GM10847 (cell line): ENCODE measurements at regions not wholly inside any gene's neighbourhood (a gene's known extent, or its start where the extent isn't known, plus 50 kb on each side); places are given as distances from the start of the nearest gene placed in this dataset.

Source experiments
- POLR2A ChIP-seq: IDR thresholded peaks from 2 replicates; pipeline ENCODE4 v1.6.1; 2011; ENCODE audit not compliant: insufficient read length; ENCODE audit errors: extremely low read depth

DNA sequence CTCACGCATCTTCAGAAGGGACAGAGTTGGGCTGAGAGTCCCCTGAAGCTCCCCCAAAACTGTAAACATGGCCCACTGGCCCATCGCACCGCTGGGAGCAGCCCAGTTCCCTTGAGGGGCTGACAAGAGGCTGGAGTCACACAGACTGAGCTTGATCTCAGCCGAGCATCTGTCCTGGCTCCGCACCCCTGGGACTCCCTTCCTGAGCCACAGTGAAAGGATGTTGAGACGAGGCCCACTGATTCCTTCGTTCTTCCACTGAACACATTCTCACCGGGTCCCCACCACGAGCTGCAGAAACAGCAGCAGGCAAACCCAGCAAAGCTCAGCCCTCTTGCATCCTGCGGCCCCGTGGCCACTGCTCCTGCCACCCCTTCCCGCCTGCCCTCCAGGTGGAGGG lies 145.9 kb upstream of the CIBAR2 start:
- no peak for TF ChIP-seq POLR2A

DNA sequence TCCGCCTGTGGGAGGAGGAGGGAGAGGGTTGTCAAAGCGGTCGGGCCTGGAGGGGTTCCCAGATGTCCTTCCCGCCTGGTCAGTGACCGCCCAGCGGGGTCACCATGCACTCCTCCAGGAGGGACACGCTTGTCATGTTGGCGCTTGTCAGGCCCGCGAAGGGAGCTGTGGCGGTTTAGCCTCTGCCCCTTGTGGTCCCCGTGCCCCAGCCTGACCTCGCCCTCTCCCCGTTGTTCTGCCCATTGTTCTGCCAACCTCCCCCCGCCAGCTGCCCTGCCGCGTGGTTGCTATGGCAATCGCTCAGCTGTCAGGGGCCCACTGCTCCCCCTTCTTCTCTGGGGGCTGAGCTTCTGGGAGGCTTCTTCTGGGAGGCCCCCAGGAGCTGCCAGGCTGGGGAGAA lies 146.4 kb upstream of the CIBAR2 start:
- TF ChIP-seq POLR2A = no peak

DNA sequence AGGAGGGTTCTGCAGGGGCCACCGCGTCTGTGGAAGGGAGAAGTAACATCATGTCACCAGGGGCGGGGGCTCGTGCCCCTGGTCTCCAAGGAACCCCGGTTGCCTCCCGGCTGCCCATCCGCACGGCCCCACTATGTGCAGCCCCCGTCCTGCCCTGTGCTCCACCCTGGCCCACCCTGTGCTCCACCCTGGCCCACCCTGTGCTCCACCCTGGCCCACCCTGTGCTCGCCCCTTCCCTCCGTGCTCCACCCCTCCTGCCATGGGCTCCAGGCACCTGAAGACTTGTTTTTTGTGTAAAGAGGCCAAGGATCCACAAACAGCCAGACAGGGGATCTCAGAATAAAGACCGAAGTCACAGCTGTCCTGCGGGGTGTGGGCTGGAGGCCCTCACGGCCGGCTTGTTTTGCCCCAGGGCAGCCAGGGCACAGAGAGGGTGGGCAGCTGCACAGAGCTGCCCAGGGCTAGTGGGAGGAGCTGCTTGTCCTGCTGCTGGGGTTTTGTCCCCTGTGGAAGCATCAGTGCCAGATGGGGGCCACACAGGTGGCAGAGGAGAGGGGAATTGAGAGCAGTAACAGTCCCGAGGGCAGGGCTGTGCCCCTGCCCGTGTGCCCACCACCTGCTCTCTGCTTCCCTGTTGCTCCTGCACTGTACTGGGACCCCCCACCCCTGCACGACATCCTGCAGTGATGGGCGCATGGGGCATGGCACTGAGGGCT lies 147.0 kb upstream of the CIBAR2 start:
- TF ChIP-seq POLR2A = no peak

DNA sequence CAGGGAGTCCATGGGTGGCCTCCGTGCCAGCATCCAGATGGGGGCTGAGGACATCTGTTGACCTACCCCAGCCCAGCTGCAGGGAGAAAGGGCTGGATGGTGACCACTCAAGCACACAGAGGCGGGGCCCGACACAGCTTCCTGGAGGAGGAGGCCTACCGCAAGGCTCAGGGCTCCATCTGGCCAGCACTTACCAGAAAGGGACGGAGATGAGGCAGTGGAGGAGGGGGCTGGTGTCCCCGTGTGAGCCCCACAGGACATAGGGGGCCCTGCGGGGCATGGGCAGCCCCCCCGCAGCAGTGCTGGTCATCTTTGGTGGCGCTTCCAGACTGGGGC lies 147.5 kb upstream of the CIBAR2 start:
- TF ChIP-seq POLR2A = no peak

DNA sequence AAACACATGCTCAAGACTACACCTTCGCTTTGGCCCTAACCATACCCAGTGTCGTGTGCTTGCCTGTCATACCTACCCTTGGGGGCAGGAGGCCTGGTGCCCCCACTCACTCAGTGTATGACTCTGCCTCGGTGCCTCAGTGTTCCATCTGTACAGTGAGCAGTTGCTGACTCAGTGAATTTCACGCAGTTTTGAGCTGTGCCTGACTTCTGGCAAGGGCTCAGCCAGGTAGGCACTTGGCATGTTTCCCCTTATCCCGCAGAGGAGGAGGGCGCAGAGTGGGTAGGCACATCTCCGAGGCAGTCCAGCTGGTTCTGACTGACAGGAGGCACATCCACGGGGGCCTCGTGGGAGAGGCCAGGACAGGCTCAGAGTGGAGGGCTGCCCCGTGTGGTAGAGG lies 148.9 kb upstream of the CIBAR2 start:
- TF ChIP-seq POLR2A = no peak

DNA sequence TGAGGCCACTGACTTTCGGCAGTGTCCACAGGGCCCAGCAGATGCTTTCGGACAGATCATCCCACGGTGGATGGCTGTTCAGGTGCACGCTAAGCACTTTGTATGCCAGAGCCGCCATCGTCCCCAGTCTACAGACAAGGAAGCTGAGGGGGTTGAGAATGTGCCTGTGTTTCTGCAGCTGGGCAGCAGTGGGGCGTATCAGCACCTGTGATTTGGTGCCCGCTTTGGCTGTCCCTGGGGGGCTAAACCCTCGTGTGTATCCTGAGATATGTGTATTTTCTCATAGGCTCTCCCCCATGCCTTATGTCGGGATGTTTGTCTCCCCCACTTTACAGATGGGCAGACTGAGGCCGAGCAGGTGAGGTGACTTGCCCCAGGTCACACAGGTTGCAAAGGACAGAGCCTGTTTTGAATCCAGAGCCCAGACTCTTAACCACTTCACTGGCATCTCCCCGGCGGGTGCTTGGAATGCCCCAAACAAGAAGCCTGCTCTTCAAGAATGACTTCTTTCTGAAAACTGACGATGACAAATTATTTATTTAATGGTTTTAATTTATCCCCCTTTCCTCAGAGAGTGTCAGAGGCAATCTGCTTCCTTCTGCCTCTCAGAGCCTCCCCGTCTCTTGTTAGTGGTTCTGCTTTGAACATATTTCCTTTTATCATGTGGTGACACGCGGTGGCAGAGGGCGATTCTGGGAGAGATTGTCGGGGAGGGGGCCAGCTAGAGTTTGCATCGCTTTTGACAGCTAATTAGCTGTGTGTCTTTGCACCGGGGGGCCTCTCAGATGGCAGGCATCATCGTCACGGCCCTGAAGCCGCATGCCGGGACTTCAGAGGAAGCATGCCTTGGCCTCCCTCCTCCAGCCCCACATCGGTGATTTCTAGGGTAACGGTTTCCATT lies 149.6 kb upstream of the CIBAR2 start:
- no peak for TF ChIP-seq POLR2A

DNA sequence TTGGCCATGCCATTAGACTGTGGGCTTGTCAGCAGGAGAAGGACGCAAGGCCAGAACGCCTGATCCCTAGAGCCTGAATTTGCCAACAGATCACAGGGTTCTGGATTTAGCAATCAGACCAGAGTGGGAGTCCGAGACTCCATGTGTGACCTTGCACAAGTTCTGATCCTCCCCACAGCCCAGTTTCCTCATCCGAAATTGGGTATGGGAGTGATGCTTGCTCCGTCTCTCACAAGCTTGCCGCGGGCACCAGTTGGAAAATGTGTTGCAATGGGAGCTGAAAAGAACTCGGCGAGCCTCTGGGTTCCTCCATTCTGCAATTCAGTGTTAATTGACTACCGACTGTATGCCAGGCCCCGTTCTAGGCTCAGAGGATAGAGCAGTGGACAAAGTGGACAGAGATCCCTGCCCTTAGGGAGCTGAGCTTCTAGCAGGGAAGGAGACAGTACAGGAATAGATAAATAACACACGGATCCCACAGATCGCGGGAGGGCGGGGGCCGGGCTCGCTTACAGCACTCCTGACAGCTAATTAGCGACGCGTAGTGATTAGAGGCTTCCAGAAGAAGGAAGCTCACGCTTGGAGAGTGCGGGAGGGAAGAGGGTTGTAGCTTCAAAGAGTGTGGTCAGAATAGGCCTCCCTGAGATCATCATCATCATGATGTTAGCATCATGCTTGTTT lies 150.4 kb upstream of the CIBAR2 start:
- TF ChIP-seq POLR2A = no peak

DNA sequence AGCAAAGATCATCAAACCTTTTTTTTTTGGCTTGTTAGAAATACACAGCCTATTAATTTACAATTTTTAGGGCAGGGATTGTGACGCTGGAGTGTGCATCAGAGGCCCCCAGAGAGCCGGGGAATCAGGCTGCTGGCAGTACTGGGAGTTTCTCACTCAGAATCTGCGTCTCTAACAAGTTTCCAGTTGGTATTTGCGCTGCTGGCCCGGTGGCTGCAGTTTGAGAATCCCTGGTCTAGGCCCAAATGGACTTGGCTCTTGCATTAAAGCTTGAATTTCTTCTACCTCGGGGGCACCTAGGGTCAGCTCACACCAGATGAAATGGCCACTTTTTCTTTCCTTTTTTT lies 150.9 kb upstream of the CIBAR2 start:
- TF ChIP-seq POLR2A = no peak

DNA sequence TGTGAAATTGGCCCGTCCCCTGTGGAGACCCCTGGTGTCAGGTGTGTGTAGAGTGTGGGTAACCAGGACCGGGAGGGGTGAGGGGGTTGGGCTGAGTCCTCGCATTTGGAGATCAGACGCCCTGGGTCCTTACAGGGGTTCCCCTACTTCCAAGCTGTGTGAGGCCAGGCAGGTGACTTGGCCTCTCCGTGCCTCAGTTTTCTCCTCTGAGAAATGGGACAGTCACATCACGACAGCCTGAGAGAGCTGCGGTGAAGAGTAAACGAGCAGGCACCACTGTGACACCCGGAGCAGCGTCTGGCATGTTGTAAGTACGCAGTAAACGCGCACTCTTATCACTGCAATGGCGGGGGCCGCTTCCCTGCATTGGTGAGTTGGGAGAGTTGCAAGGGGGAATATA lies 152.5 kb upstream of the CIBAR2 start:
- TF ChIP-seq POLR2A = no peak

DNA sequence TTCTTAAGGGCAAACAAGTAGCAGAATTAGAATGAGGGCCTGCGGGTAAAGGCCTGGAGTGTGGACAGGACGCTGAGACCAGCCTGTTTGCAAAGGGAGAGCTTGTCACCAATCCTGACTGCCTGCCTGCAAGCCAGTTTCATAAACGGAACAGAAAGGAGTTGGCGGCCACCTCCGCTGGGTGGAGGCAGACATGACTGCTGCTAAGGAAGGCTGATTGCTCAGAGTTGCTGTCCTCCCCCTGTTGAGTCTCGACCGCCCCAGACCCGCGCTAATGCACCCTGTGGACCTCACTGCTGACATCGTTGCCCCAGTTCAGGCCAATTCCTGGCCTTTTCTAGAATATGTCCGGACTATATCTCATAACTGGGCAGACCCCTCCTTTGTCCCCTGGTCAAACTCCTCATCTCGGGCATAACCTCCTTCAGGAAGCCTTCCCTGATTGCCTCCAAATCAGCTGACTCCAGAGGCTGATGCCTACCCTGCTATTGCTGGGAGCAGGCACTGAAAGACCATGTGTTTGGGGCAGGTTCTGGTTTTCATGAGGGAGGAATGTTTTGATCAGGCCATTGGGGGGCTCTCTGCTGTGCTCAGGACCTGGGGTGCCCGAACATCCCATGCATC lies 153.0 kb upstream of the CIBAR2 start:
- no peak for TF ChIP-seq POLR2A

DNA sequence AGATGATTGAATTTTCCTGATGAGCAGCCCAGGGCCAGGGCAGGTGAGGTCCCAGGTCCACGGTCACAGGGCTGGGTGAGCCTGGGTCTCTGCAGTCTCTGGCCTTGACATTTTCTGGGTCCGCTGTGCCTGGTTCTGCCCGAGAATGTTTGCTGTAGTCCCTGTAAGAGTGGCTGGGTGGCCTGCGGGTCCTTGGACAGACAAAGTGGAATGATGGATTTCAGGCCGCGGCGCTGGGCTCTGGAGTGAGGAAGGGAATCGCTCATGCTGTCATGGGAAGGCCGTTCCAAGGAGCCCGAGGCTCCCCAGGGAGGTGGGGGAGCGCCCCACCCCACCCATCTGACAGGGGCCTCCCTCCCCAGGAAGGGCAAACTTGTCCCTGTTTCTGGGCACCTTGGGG lies 153.5 kb upstream of the CIBAR2 start:
- no peak for TF ChIP-seq POLR2A

DNA sequence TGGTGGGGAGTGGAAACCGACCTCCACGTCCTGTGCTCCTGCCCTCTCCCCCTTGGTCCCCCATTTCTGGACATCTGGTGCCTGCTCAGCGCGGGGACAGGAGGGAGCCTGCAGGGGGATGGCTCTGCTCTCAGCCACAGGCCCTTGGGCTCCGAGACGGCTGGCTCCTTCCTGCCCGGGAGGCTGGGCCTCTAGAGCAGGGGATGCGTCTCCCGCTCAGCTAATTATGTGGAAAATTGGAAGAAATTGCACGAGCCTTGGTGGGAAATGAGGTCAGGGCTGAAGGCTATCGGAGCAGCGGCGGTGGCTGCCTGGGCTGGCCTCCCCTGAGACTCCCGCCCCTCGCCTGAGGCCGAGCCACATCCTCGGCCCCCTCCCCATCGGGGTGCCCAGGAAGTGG lies 154.6 kb upstream of the CIBAR2 start:
- no peak for TF ChIP-seq POLR2A

DNA sequence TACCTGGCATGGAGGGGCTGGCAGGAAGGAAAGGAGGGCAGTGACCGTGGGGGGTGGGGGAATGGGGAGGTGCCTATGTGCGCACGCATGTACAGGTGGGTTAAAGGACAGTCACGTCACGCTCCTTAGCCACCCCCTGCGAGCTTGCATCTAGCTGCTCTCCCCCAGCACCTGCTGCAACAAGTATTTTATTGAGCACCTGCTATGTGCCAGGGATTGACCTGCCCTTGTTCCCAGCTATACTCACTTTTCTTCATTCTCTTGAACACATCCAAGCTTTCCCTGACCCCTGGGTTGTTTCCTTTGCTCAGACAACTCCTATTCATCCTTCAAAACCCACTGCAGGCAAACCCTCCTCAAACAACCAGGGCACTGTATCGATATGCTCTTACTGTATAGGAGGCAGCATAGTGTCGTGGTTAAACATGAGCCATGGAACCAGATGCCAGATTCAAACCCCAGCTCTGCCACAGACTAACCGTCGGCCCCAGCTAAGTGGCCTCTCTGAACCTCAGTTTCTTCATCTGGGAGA lies 155.2 kb upstream of the CIBAR2 start:
- no peak for TF ChIP-seq POLR2A

DNA sequence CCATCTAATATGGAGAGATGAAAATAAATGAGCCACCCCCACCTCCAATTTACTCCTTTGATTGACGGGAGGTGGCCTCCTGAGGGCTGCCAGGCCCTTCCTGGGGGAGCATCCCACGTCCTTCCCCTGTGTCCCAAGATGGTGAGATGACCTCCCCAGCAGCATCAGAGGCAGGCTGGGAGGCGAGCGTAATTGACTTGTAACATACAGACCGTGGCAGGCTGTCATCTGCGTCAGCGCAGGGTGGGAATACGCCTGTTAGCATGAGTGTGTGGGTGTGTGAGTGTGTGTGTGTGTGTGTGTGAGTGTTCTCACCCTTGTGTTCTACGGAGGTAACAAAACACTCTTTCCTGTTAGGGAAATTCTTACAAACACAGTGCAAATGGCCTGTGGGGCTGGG lies 156.9 kb upstream of the CIBAR2 start:
- no peak for TF ChIP-seq POLR2A

DNA sequence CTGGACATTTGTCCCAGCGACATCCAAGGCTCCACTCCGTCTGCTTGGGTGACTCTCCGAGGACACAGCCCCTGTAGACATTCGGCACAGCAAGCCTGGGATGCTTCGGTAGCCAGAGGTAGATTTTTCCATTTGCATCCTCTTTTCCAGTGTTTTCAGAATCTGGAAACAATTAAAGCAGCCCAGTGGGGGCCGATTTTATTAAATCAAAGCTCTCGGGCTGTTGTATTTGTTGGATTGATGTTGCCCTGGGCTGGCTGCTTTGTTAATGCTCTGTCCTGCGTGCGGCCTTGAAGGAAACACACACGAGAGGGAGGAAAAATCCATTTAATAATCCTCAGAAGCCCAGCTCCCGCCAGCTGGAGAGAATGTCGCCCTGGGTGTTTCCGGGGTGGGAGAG lies 158.1 kb upstream of the CIBAR2 start:
- TF ChIP-seq POLR2A = no peak
